ENCODE measurements at regions not wholly inside any gene's neighbourhood (a gene's known extent, or its start where the extent isn't known, plus 50 kb on each side); places are given as distances from the start of the nearest gene placed in this dataset.
"Not testable (repeated sequence)": the region's sequence is repeated elsewhere in the genome, so short reads cannot be mapped to it uniquely, and the experiment has no call there.

DNA sequence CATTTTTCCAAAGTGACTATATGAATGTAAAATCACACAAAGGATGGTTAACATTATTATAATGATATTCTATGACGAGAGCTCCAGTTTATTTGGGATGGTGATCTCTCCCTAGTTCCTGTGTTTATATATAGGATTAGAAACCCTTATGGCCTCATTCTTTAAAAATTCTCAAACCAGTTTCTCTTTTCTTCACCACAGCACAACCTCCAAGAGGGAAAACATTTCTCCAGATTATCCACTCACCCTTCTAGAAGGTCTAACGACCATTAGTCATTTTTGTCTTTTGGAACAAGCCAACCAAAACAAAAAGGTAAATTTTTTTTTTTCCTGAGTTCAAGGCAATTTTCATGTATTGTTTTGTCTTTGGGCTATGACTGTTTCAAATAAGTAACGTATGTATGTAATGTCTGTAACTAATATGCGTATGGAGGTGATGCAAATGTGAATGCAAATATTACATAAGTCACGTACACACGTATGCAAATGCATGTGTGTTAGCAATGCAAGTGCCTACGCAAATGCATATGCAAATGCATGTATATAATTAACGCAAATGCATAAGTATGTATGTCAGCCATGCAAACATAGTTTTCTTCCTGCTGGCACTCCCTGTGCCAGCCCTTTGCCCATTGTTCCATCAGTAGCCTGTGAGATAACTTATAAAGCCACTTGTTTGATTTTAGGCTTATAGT is 72.5 kb upstream of the MORC3 start:
- no peak for FAIRE-seq

DNA sequence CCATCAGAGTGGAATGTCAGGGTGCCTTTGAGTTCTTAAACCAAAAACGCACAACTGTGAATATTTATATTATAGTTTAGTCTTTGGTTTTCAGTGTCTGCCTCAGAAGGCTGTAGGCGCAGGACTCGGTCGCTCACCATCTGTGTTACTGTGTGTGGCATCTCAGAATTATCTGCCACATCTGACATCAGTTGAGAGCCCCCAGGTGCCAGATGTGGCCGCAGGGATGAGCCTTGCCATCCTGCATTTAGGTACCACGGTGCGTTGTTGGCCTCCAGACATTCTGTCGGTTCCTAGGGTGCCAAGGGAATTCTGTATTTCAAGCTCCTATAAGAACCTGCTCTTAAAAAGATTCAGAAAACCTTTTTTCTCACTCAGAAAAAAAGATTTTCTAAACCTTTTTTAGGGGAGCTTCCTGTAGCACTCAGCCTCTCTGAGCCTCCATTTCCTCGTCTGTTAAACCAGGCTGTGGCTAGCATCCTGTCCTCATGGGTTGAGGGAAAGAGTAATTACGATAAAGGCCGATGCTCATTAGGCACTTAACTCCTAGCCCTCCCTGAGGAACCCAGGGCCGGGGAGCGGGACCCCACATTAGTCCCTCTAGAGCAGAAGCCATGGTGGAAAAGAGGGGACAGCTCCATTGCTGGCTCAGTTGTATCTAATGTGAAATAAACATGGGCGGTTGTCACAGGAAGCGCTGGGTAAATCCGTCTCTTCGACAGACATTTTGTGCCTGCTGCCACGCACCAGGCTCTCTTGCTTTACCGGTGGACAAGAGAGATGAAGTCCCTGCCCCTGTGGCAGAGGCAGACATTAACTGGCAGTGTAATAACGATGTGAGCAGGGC is 70.2 kb upstream of the MORC3 start:
- FAIRE-seq, result no peak

GRCh38 chr21:36250423-36251075 is 69.4 kb upstream of the MORC3 start:
- no peak for FAIRE-seq

GRCh38 chr21:36254106-36254941 is 65.7 kb upstream of the MORC3 start:
- FAIRE-seq, result no peak

DNA sequence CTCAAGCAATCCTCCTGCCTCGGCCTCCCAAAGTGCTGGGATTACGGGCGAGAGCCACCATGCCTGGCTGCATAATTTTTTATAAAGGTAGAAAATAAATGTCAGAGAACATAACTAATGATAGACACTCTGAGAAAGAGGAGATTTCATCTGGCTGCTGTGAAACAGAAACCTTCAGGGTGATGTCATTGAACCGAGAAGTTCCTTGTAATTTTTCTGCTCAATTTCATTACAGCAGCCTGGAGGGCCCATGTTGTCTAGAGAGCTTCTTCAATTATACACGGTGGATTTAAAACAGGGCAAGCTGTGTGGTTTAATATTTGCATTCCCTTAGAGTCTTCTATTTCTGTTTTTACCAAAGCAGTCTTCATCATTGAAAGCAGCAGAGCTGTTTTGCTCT is 64.3 kb upstream of the MORC3 start:
- FAIRE-seq, result no peak

GRCh38 chr21:36257657-36258056 is 62.3 kb upstream of the MORC3 start:
- no peak for FAIRE-seq

DNA sequence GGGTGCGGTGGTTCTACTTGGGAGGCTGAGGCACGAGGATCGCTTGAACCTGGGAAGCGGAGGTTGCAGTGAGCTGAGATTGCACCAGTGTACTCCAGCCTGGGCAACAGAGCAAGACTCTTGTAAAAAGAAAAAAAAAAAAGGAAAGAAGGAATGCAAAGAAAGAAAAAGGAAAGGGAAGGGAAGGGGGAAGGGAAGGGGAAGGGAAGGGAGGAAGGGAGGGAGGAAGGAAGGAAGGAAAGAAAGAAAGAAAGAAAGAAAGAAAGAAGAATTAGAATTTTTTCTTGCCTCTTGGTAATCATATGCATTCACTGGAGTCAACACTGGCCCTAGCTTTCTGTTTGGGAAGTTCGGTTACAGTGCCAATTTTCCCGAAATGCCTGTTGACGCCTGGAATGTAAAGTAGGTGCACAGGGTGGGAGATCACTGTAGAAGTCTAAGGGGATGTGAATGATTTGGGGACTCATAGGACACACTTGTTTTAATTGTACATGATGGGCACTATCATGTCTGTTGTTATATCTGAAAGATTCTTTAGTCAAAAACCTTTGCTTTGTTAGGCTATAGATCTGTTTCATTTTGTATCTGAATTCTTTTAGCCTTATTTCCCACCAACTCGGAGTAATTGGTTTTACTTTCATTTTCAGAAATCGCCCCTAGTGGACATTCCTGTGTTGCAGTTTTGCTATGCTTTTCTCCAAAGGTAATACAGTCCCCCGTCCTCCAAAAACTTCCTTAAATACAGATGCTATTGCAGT is 59.8 kb upstream of the MORC3 start:
- FAIRE-seq, result peak; percentile 96

- no peak for FAIRE-seq
Measured at GRCh38 chr21:36260802-36261201, 59.2 kb upstream of the MORC3 start.

- FAIRE-seq, result no peak
Measured at GRCh38 chr21:36261459-36261858, 58.5 kb upstream of the MORC3 start.

DNA sequence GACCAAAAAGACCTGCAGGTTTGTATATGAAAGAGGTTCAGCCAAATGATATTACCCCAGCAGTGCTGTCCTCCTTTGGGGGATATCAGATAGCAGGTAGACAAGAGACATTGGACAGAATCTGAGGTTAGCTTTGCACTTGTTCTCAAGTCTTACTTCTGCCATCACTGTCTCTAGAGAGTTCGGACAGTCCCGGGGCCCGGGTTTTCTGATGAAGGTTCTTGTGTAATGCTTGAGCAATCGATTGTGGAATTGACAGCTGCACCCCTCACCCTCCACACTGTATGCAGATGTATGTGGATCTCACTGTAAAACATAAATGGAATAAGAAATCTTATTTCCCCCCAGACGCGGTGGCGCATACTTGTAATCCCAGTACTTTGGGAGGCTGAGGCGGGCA is 56.2 kb upstream of the MORC3 start:
- FAIRE-seq, result no peak

DNA sequence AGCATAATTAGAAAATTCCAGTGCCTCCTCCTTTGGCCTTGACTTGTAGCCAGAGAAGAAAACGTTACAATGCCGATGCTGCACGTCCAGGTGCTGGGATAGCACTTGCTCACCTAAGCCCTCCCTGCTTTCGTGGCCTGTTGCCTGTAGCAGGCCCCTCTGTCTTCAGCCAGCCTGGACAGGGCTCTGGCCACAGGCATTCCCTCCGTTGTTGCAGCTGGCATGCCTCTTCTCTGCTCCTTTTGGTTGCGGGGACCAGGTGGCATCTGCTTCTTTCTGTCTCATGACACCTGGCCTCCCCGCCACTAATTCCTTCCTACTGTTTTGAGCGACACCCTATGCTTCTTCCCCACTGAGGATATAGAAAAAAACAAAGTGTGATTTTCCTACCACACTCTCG is 54.6 kb upstream of the MORC3 start:
- FAIRE-seq, result no peak

- FAIRE-seq, result not testable (repeated sequence)
Measured at GRCh38 chr21:36267828-36268227, 52.2 kb upstream of the MORC3 start.

DNA sequence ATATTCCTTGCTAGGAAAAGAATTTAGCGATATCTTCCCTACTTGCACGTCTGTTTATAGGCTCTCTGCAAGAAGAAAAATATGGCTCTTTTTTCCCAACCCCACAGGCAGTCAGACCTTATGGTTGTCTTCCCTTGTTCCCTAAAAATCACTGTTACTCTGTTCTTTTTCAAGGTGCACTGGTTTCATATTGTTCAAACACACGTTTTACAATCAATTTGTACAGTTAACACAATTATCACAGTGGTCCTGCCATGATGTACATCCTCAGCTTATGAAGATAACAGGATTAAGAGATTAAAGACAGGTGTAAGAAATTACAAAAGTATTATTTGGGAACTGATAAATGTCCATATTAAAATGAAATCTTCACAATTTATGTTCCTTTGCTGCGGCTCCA is 51.7 kb upstream of the MORC3 start:
- FAIRE-seq, result not testable (repeated sequence)

Measured in A204.1 (cell line).